Loucy (cell line): ENCODE measurements at regions not wholly inside any gene's neighbourhood (a gene's known extent, or its start where the extent isn't known, plus 50 kb on each side); places are given as distances from the start of the nearest gene placed in this dataset.

ENCODE experiments used
- EZH2phosphoT487 ChIP-seq: fragments of 200-600 bp; IDR thresholded peaks from 2 replicates; pipeline ENCODE4 v1.6.1; 2018; ENCODE audit warnings: antibody characterized with exemption, mild to moderate bottlenecking, moderate library complexity, borderline replicate concordance
- TF ChIP-seq, protein P1 (sequence below): fragments of 200-600 bp; sonication (generic); conservative IDR thresholded peaks from 2 replicates; pipeline ENCODE4 v1.5.1; 2014; ENCODE audit warnings: mild to moderate bottlenecking, antibody characterized with exemption, low read length

DNA sequence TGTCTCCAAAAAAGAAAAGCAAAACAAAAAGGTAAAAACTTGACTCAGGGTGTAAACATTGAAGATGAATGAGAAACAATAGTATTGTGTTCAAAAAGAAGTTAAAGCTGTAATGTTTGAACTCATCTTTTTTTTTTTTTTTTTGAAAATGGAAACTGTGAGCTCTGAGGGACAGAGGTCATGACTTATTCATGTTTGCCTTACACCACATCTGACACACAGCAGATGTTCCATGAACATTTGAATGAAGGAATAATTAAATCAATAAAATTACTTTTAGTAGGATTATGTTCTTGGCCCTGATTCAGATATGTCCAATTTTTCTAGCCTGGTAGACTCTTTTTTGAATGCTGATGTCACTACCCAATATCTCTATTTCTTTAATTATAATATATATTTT is 95.7 kb upstream of the MED13 start:
- TF ChIP-seq, protein P1, sequence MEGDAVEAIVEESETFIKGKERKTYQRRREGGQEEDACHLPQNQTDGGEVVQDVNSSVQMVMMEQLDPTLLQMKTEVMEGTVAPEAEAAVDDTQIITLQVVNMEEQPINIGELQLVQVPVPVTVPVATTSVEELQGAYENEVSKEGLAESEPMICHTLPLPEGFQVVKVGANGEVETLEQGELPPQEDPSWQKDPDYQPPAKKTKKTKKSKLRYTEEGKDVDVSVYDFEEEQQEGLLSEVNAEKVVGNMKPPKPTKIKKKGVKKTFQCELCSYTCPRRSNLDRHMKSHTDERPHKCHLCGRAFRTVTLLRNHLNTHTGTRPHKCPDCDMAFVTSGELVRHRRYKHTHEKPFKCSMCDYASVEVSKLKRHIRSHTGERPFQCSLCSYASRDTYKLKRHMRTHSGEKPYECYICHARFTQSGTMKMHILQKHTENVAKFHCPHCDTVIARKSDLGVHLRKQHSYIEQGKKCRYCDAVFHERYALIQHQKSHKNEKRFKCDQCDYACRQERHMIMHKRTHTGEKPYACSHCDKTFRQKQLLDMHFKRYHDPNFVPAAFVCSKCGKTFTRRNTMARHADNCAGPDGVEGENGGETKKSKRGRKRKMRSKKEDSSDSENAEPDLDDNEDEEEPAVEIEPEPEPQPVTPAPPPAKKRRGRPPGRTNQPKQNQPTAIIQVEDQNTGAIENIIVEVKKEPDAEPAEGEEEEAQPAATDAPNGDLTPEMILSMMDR, result no peak
- TF ChIP-seq EZH2phosphoT487, result no peak
